ENCODE measurements at regions not wholly inside any gene's neighbourhood (a gene's known extent, or its start where the extent isn't known, plus 50 kb on each side); places are given as distances from the start of the nearest gene placed in this dataset.

GRCh38 chr5:110055302-110055701 is 365.6 kb downstream of the MAN2A1 start:
- TF ChIP-seq, protein P1, sequence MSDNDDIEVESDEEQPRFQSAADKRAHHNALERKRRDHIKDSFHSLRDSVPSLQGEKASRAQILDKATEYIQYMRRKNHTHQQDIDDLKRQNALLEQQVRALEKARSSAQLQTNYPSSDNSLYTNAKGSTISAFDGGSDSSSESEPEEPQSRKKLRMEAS (IDR thresholded peaks at IDR 0.05; ENCODE audit: insufficient read depth, insufficient read length) = no peak
- no peak for TF ChIP-seq CTCF (IDR thresholded peaks at IDR 0.05; ENCODE audit: extremely low read depth in 1 of 2, insufficient read depth in 1 of 2, low read depth in 1 of 2, low read length in 2 of 2)
- no peak for TF ChIP-seq POLR2A (IDR thresholded peaks at IDR 0.05; ENCODE audit: low read depth, low read length)
- no peak for TF ChIP-seq EZH2 (IDR thresholded peaks at IDR 0.05; ENCODE audit: borderline replicate concordance, low read depth, low read length, severe bottlenecking)
- no peak for TF ChIP-seq MYC (IDR thresholded peaks at IDR 0.05; ENCODE audit: low read depth, low read length)
- no peak for TF ChIP-seq POLR2AphosphoS5 (IDR thresholded peaks at IDR 0.05; ENCODE audit: insufficient read depth, low read depth, low read length)
- TF ChIP-seq JUN (IDR thresholded peaks at IDR 0.05; ENCODE audit: borderline replicate concordance, insufficient read depth, insufficient read length, low read depth) = no peak
- TF ChIP-seq GATA2 (IDR thresholded peaks at IDR 0.05; ENCODE audit: insufficient read depth, insufficient read length, low read depth, low read length) = no peak

All from endothelial cell of umbilical vein (primary cell).